Middle frontal gyrus (tissue), 1 donor: ENCODE measurements at regions not wholly inside any gene's neighbourhood (a gene's known extent, or its start where the extent isn't known, plus 50 kb on each side); places are given as distances from the start of the nearest gene placed in this dataset.
"Not testable (repeated sequence)": the region's sequence is repeated elsewhere in the genome, so short reads cannot be mapped to it uniquely, and the experiment has no call there.

Source experiments
- DNase-seq: peaks from one replicate; pipeline ENCODE4 v3.0.0-alpha.2; 2015; ENCODE audit warnings: low spot score; ENCODE audit errors: extremely low spot score

- not testable (repeated sequence) for DNase-seq
Measured at GRCh38 chr1:120278259-120278610, 101.9 kb upstream of the SEC22B start.

- DNase-seq: not testable (repeated sequence)
Measured at GRCh38 chr1:120277428-120278258, 101.3 kb upstream of the SEC22B start.

GRCh38 chr1:120276710-120277109 is 100.4 kb upstream of the SEC22B start:
- not testable (repeated sequence) for DNase-seq

GRCh38 chr1:120274438-120274837 is 98.1 kb upstream of the SEC22B start:
- not testable (repeated sequence) for DNase-seq

GRCh38 chr1:120273363-120273762 is 97.0 kb upstream of the SEC22B start:
- DNase-seq: not testable (repeated sequence)

- not testable (repeated sequence) for DNase-seq
Measured at GRCh38 chr1:120272242-120272641, 95.9 kb upstream of the SEC22B start.

- DNase-seq: not testable (repeated sequence)
Measured at GRCh38 chr1:120271561-120272221, 95.4 kb upstream of the SEC22B start.

GRCh38 chr1:120267894-120268551 is 91.7 kb upstream of the SEC22B start:
- DNase-seq: not testable (repeated sequence)

- DNase-seq: not testable (repeated sequence)
Measured at GRCh38 chr1:120264564-120264963, 88.2 kb upstream of the SEC22B start.

- DNase-seq: not testable (repeated sequence)
Measured at GRCh38 chr1:120262791-120263751, 86.8 kb upstream of the SEC22B start.

- DNase-seq: not testable (repeated sequence)
Measured at GRCh38 chr1:120257778-120258105, 81.4 kb upstream of the SEC22B start.

GRCh38 chr1:120257064-120257777 is 80.9 kb upstream of the SEC22B start:
- not testable (repeated sequence) for DNase-seq

GRCh38 chr1:120250756-120251155 is 74.4 kb upstream of the SEC22B start:
- DNase-seq: not testable (repeated sequence)

GRCh38 chr1:120248726-120249427 is 72.6 kb upstream of the SEC22B start:
- DNase-seq: not testable (repeated sequence)

- not testable (repeated sequence) for DNase-seq
Measured at GRCh38 chr1:120248203-120248602, 71.9 kb upstream of the SEC22B start.

GRCh38 chr1:120243867-120244266 is 67.5 kb upstream of the SEC22B start:
- not testable (repeated sequence) for DNase-seq

GRCh38 chr1:120242582-120242981 is 66.3 kb upstream of the SEC22B start:
- DNase-seq: not testable (repeated sequence)

GRCh38 chr1:120241868-120242267 is 65.5 kb upstream of the SEC22B start:
- DNase-seq: not testable (repeated sequence)

GRCh38 chr1:120240181-120240580 is 63.9 kb upstream of the SEC22B start:
- DNase-seq: not testable (repeated sequence)

GRCh38 chr1:120239351-120239750 is 63.0 kb upstream of the SEC22B start:
- DNase-seq: not testable (repeated sequence)
